ENCODE measurements at regions not wholly inside any gene's neighbourhood (a gene's known extent, or its start where the extent isn't known, plus 50 kb on each side); places are given as distances from the start of the nearest gene placed in this dataset.
A peak's percentile ranks its signal among the peaks of the same experiment; 100 is the strongest.
"Not testable (repeated sequence)": the region's sequence is repeated elsewhere in the genome, so short reads cannot be mapped to it uniquely, and the experiment has no call there.

- peaks cover 15% of the 10 kb centered on the region for H3K4me1 Mint-ChIP-seq (ENCODE audit: low read depth)
Observed at GRCh38 chr14:98217530-98217929, 1054.5 kb downstream of the BCL11B start.

GRCh38 chr14:98218218-98218617, 1053.8 kb downstream of the BCL11B start:
- H3K27me3 Mint-ChIP-seq (ENCODE audit: low read depth): no peaks in the 10 kb centered on the region
- no peaks in the 10 kb centered on the region for H3K9me3 Mint-ChIP-seq
- H3K27ac Mint-ChIP-seq: no peak overlapping the region
- ATAC-seq (replicated peaks in 1 of 2): no peak
- no peak overlapping the region for H3K4me3 Mint-ChIP-seq
- DNase-seq: no peak
- peaks cover 0 to 2% of the 10 kb centered on the region in 2 donors for H3K36me3 Mint-ChIP-seq (ENCODE audit: insufficient read depth in 2 of 2)
- H3K4me1 Mint-ChIP-seq (ENCODE audit: low read depth): peaks cover 20% of the 10 kb centered on the region

More at GRCh38 chr14:98217530-98217929, 1054.5 kb downstream of the BCL11B start:
- no peaks in the 10 kb centered on the region for H3K36me3 Mint-ChIP-seq (ENCODE audit: insufficient read depth in 2 of 2)
- ATAC-seq (replicated peaks in 1 of 2) (no peak), DNase-seq (no peak)
- H3K9me3 Mint-ChIP-seq: no peaks in the 10 kb centered on the region
- no peaks in the 10 kb centered on the region for H3K27me3 Mint-ChIP-seq (ENCODE audit: low read depth)
- no peak overlapping the region for H3K4me3 Mint-ChIP-seq
- H3K27ac Mint-ChIP-seq: no peak overlapping the region

GRCh38 chr14:98219638-98220037, 1052.4 kb downstream of the BCL11B start:
- Mint-ChIP-seq H3K9me3 (no peaks in the 10 kb centered on the region), H3K36me3 (ENCODE audit: insufficient read depth in 2 of 2) (peaks cover 0 to 2% of the 10 kb centered on the region in 2 donors), H3K27me3 (ENCODE audit: low read depth) (no peaks in the 10 kb centered on the region), H3K4me1 (ENCODE audit: low read depth) (peaks cover 26% of the 10 kb centered on the region), H3K4me3 (no peak overlapping the region), H3K27ac (no peak overlapping the region)
- ATAC-seq (replicated peaks in 1 of 2): peak; percentile 81 to 85
- DNase-seq: peak in 1 of 2 donors; percentile 43

GRCh38 chr14:98223106-98223505, 1048.9 kb downstream of the BCL11B start:
- H3K4me1 Mint-ChIP-seq (ENCODE audit: low read depth): peaks cover 55% of the 10 kb centered on the region
- H3K4me3 Mint-ChIP-seq: peak overlapping the region; percentile 63 to 79

GRCh38 chr14:98223710-98224109, 1048.3 kb downstream of the BCL11B start:
- H3K4me1 Mint-ChIP-seq (ENCODE audit: low read depth): peaks cover 61% of the 10 kb centered on the region
- ATAC-seq (replicated peaks in 1 of 2) (peak; percentile 49 to 58), DNase-seq (peak; percentile 24 to 35)
- not testable (repeated sequence) for H3K36me3 Mint-ChIP-seq (ENCODE audit: insufficient read depth in 2 of 2); H3K9me3 Mint-ChIP-seq; H3K27me3 Mint-ChIP-seq (ENCODE audit: low read depth)
- H3K27ac Mint-ChIP-seq: peak overlapping the region; percentile 90
- peak overlapping the region; percentile 63 to 79 for H3K4me3 Mint-ChIP-seq

More at GRCh38 chr14:98223106-98223505, 1048.9 kb downstream of the BCL11B start:
- ATAC-seq (replicated peaks in 1 of 2) (no peak), DNase-seq (no peak)
- H3K36me3 Mint-ChIP-seq (ENCODE audit: insufficient read depth in 2 of 2): peaks cover 3 to 7% of the 10 kb centered on the region in 2 donors
- peaks cover 0 to 2% of the 10 kb centered on the region in 2 donors for H3K9me3 Mint-ChIP-seq
- H3K27ac Mint-ChIP-seq: peak overlapping the region; percentile 90
- no peaks in the 10 kb centered on the region for H3K27me3 Mint-ChIP-seq (ENCODE audit: low read depth)

GRCh38 chr14:98226411-98226810, 1045.6 kb downstream of the BCL11B start:
- DNase-seq (no peak), ATAC-seq (replicated peaks in 1 of 2) (no peak)
- peak overlapping the region; percentile 78 for H3K27ac Mint-ChIP-seq
- peaks cover 0 to 2% of the 10 kb centered on the region in 2 donors for H3K9me3 Mint-ChIP-seq
- peak overlapping the region; percentile 79 to 82 for H3K4me3 Mint-ChIP-seq
- H3K36me3 Mint-ChIP-seq (ENCODE audit: insufficient read depth in 2 of 2): peaks cover 3 to 7% of the 10 kb centered on the region in 2 donors
- no peaks in the 10 kb centered on the region for H3K27me3 Mint-ChIP-seq (ENCODE audit: low read depth)
- peaks cover 86% of the 10 kb centered on the region for H3K4me1 Mint-ChIP-seq (ENCODE audit: low read depth)

- Mint-ChIP-seq H3K27ac (peak overlapping the region; percentile 78), H3K9me3 (peaks cover 0 to 2% of the 10 kb centered on the region in 2 donors), H3K4me1 (ENCODE audit: low read depth) (peaks cover 90% of the 10 kb centered on the region), H3K36me3 (ENCODE audit: insufficient read depth in 2 of 2) (peaks cover 4 to 7% of the 10 kb centered on the region in 2 donors), H3K4me3 (peak overlapping the region; percentile 79 to 82), H3K27me3 (ENCODE audit: low read depth) (no peaks in the 10 kb centered on the region)
- ATAC-seq (replicated peaks in 1 of 2) (peak; percentile 84 to 89), DNase-seq (peak; percentile 71 to 75)
Observed at GRCh38 chr14:98227000-98227726, 1044.8 kb downstream of the BCL11B start.

GRCh38 chr14:98227727-98228111, 1044.3 kb downstream of the BCL11B start:
- Mint-ChIP-seq H3K36me3 (ENCODE audit: insufficient read depth in 2 of 2) (peaks cover 4 to 7% of the 10 kb centered on the region in 2 donors), H3K27ac (peak overlapping the region; percentile 78), H3K9me3 (peaks cover 0 to 2% of the 10 kb centered on the region in 2 donors), H3K4me3 (peak overlapping the region; percentile 79 to 82), H3K4me1 (ENCODE audit: low read depth) (peaks cover 89% of the 10 kb centered on the region), H3K27me3 (ENCODE audit: low read depth) (no peaks in the 10 kb centered on the region)
- no peak for DNase-seq
- ATAC-seq (replicated peaks in 1 of 2): no peak

- peaks cover 2 to 5% of the 10 kb centered on the region in 2 donors for H3K9me3 Mint-ChIP-seq
- H3K4me3 Mint-ChIP-seq: peak overlapping the region; percentile 82 to 89
- ATAC-seq (replicated peaks in 1 of 2) (no peak), DNase-seq (no peak)
- peak overlapping the region; percentile 97 for H3K27ac Mint-ChIP-seq
- no peaks in the 10 kb centered on the region for H3K27me3 Mint-ChIP-seq (ENCODE audit: low read depth)
- peaks cover 93% of the 10 kb centered on the region for H3K4me1 Mint-ChIP-seq (ENCODE audit: low read depth)
- peaks cover 7 to 9% of the 10 kb centered on the region in 2 donors for H3K36me3 Mint-ChIP-seq (ENCODE audit: insufficient read depth in 2 of 2)
Observed at GRCh38 chr14:98229656-98230366, 1042.2 kb downstream of the BCL11B start.

- Mint-ChIP-seq H3K27ac (peak overlapping the region; percentile 97), H3K4me1 (ENCODE audit: low read depth) (peaks cover 92% of the 10 kb centered on the region), H3K27me3 (ENCODE audit: low read depth) (no peaks in the 10 kb centered on the region), H3K9me3 (peaks cover 4 to 5% of the 10 kb centered on the region in 2 donors), H3K36me3 (ENCODE audit: insufficient read depth in 2 of 2) (peaks cover 7 to 11% of the 10 kb centered on the region in 2 donors), H3K4me3 (peak overlapping the region; percentile 82 to 89)
- DNase-seq (no peak), ATAC-seq (replicated peaks in 1 of 2) (no peak)
Observed at GRCh38 chr14:98230411-98230810, 1041.6 kb downstream of the BCL11B start.

GRCh38 chr14:98231210-98231609, 1040.8 kb downstream of the BCL11B start:
- no peak for ATAC-seq (replicated peaks in 1 of 2)

GRCh38 chr14:98233656-98234055, 1038.3 kb downstream of the BCL11B start:
- DNase-seq (no peak), ATAC-seq (replicated peaks in 1 of 2) (no peak)
- Mint-ChIP-seq H3K4me3 (peak overlapping the region; percentile 33 to 48), H3K36me3 (ENCODE audit: insufficient read depth in 2 of 2) (peaks cover 5 to 6% of the 10 kb centered on the region in 2 donors), H3K4me1 (ENCODE audit: low read depth) (peaks cover 68% of the 10 kb centered on the region), H3K9me3 (peaks cover 2 to 4% of the 10 kb centered on the region in 2 donors), H3K27ac (peak overlapping the region; percentile 61), H3K27me3 (ENCODE audit: low read depth) (no peaks in the 10 kb centered on the region)

More at GRCh38 chr14:98231210-98231609, 1040.8 kb downstream of the BCL11B start:
- Mint-ChIP-seq H3K4me1 (ENCODE audit: low read depth) (peaks cover 84% of the 10 kb centered on the region), H3K27me3 (ENCODE audit: low read depth) (no peaks in the 10 kb centered on the region), H3K4me3 (no peak overlapping the region), H3K36me3 (ENCODE audit: insufficient read depth in 2 of 2) (peaks cover 5 to 11% of the 10 kb centered on the region in 2 donors), H3K9me3 (peaks cover 2 to 4% of the 10 kb centered on the region in 2 donors), H3K27ac (no peak overlapping the region)
- DNase-seq: no peak

GRCh38 chr14:98234208-98234607, 1037.8 kb downstream of the BCL11B start:
- Mint-ChIP-seq H3K36me3 (ENCODE audit: insufficient read depth in 2 of 2) (peaks cover 5 to 6% of the 10 kb centered on the region in 2 donors), H3K9me3 (peaks cover 2 to 4% of the 10 kb centered on the region in 2 donors)

More at GRCh38 chr14:98234208-98234607, 1037.8 kb downstream of the BCL11B start:
- peaks cover 69% of the 10 kb centered on the region for H3K4me1 Mint-ChIP-seq (ENCODE audit: low read depth)
- H3K4me3 Mint-ChIP-seq: peak overlapping the region; percentile 33 to 48
- peak; percentile 98 to 99 for ATAC-seq (replicated peaks in 1 of 2)
- H3K27me3 Mint-ChIP-seq (ENCODE audit: low read depth): no peaks in the 10 kb centered on the region
- peak; percentile 55 to 65 for DNase-seq
- peak overlapping the region; percentile 61 for H3K27ac Mint-ChIP-seq
